Lung (tissue), 11 donors: ENCODE measurements at regions not wholly inside any gene's neighbourhood (a gene's known extent, or its start where the extent isn't known, plus 50 kb on each side); places are given as distances from the start of the nearest gene placed in this dataset.

Experiments used
- ATAC-seq: fragments of 200-7000 bp; cut with Tn5 transposase; one replicate; pipeline ENCODE4 v1.9.1; 2020; ENCODE audit warnings: moderate number of reproducible peaks; ENCODE audit not compliant: insufficient read depth, low FRiP score
- DNase-seq, 3 donors: peaks; one replicate each; pipeline ENCODE4 v3.0.0-alpha.2; 2013 to 2017
- H3K27ac ChIP-seq, 2 donors: one replicate each; pipeline ENCODE4 v1.5.1; 2013; ENCODE audit warnings: mild to moderate bottlenecking in 2 of 2, moderate library complexity in 2 of 2, control low read depth in 1 of 2, inconsistent platforms in 1 of 2, low read depth in 1 of 2, low read length in 1 of 2
- H3K27me3 ChIP-seq, 3 donors: one replicate each; pipeline ENCODE4 v1.5.1; 2013; ENCODE audit warnings: low read length in 2 of 3; ENCODE audit not compliant: control insufficient read depth in 3 of 3, insufficient read depth in 3 of 3
- H3K36me3 ChIP-seq, 4 donors: one replicate each; pipeline ENCODE4 v1.5.1; 2013; ENCODE audit warnings: low read length in 4 of 4, mild to moderate bottlenecking in 1 of 4, moderate library complexity in 1 of 4; ENCODE audit not compliant: control insufficient read depth in 4 of 4, insufficient read depth in 4 of 4
- H3K4me1 ChIP-seq, 5 donors: one replicate each; pipeline ENCODE4 v1.5.1; 2013; ENCODE audit warnings: low read length in 5 of 5, mild to moderate bottlenecking in 2 of 5, moderate library complexity in 1 of 5; ENCODE audit not compliant: control insufficient read depth in 5 of 5, insufficient read depth in 5 of 5
- H3K4me3 ChIP-seq: one replicate; pipeline ENCODE4 v1.5.1; 2013; ENCODE audit warnings: mild to moderate bottlenecking, control low read depth, moderate library complexity
- H3K9ac ChIP-seq, 2 donors: one replicate each; pipeline ENCODE4 v1.5.1; 2013; ENCODE audit warnings: low read length in 2 of 2, control low read depth in 1 of 2; ENCODE audit not compliant: insufficient read depth in 1 of 2
- H3K9me3 ChIP-seq, 4 donors: one replicate each; pipeline ENCODE4 v1.5.1; 2013; ENCODE audit warnings: low read length in 3 of 4, mild to moderate bottlenecking in 1 of 4, moderate library complexity in 1 of 4; ENCODE audit not compliant: control insufficient read depth in 4 of 4, insufficient read depth in 3 of 4
- WGBS, 2 donors: extraction: QIAGEN DNeasy Blood & Tissue Kit; methylation state at CpG; one replicate each; pipeline ENCODE4 v1.1.7; 2013; 5-methylcytosine and 5-hydroxymethylcytosine counted together
- TF ChIP-seq, protein P1 (sequence below): IDR thresholded peaks from 2 replicates; pipeline ENCODE4 v1.5.1; 2012; ENCODE audit warnings: mild to moderate bottlenecking; ENCODE audit errors: control extremely low read depth, extremely low read depth
- donor health status: control.
- donor health status: control.
- donor health status: Bipolar disorder and iron deficiency.
- donor health status: healthy.
- donor health status: DM: yes; HTN: yes; CAD: no.

DNA sequence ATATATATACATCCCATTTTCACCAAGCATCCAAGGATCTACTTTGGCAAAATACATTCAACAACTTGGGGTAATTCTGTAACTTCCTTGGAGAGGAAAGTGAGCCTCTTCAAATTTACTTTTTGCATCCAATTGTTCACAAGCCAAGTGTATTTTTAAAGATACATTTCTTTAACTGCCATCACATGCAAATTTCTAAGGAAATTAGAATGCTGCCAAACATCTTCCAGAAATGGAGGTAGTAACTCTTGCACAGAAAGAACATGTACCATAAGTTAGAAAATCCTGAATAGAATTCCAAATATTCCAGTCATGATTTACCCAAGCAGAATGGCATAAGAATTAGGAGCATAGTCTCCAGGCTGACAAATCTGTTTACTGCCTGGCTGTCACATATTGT is 220.5 kb upstream of the NWD2 start:
- Histone ChIP-seq H3K27me3 (no peaks in the 10 kb centered on the region), H3K4me3 (no peak overlapping the region), H3K27ac (no peak overlapping the region), H3K36me3 (no peaks in the 10 kb centered on the region), H3K4me1 (no peaks in the 10 kb centered on the region), H3K9me3 (no peaks in the 10 kb centered on the region), H3K9ac (no peak overlapping the region)
- TF ChIP-seq, protein P1, sequence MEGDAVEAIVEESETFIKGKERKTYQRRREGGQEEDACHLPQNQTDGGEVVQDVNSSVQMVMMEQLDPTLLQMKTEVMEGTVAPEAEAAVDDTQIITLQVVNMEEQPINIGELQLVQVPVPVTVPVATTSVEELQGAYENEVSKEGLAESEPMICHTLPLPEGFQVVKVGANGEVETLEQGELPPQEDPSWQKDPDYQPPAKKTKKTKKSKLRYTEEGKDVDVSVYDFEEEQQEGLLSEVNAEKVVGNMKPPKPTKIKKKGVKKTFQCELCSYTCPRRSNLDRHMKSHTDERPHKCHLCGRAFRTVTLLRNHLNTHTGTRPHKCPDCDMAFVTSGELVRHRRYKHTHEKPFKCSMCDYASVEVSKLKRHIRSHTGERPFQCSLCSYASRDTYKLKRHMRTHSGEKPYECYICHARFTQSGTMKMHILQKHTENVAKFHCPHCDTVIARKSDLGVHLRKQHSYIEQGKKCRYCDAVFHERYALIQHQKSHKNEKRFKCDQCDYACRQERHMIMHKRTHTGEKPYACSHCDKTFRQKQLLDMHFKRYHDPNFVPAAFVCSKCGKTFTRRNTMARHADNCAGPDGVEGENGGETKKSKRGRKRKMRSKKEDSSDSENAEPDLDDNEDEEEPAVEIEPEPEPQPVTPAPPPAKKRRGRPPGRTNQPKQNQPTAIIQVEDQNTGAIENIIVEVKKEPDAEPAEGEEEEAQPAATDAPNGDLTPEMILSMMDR = no peak
- DNase-seq (no peak), ATAC-seq (no peak)

- H3K4me1 ChIP-seq = peaks cover 0 to 20% (median 0%) of the 10 kb centered on the region in 5 donors
- no peaks in the 10 kb centered on the region for H3K9me3 ChIP-seq
- H3K36me3 ChIP-seq = no peaks in the 10 kb centered on the region
- H3K9ac ChIP-seq = no peak overlapping the region
- no peak overlapping the region for H3K27ac ChIP-seq
- TF ChIP-seq, protein P1 = no peak
- no peak for ATAC-seq
- DNase-seq = peak; percentile 46 to 93 (median 93)
- no peak overlapping the region for H3K4me3 ChIP-seq
- no peaks in the 10 kb centered on the region for H3K27me3 ChIP-seq
- 75 to 82% methylated on average over 3 of the region's 3 CpGs for WGBS, 2 donors
Observed at GRCh38 chr4:37040816-37041215, 203.7 kb upstream of the NWD2 start.

DNA sequence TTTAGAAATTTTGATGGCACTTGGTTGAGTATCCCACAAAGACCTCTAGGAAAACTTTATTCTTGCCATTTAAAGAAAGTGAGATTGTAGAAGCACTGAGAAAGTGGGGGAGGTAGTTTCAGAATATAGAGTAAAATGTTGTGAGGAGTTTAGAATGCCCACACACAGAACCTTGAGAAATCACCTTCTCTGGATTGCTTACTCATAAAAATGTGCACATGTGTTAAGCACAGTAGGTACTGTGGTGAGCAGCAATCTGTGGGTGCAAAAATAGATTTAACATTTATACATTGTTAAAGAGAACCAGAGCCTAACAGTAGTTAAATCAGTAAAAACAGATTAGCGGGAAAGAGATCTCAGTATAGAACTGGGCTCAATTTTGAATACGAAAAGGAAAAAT is 201.2 kb upstream of the NWD2 start:
- H3K9ac ChIP-seq = no peak overlapping the region
- H3K9me3 ChIP-seq = no peaks in the 10 kb centered on the region
- no peak for ATAC-seq
- TF ChIP-seq, protein P1 = no peak
- H3K4me3 ChIP-seq = no peak overlapping the region
- 93 to 94% methylated on average over 2 of the region's 2 CpGs for WGBS, 2 donors
- DNase-seq = no peak
- H3K4me1 ChIP-seq = peaks cover 0 to 20% (median 0%) of the 10 kb centered on the region in 5 donors
- no peaks in the 10 kb centered on the region for H3K27me3 ChIP-seq
- H3K36me3 ChIP-seq = no peaks in the 10 kb centered on the region
- H3K27ac ChIP-seq = no peak overlapping the region

DNA sequence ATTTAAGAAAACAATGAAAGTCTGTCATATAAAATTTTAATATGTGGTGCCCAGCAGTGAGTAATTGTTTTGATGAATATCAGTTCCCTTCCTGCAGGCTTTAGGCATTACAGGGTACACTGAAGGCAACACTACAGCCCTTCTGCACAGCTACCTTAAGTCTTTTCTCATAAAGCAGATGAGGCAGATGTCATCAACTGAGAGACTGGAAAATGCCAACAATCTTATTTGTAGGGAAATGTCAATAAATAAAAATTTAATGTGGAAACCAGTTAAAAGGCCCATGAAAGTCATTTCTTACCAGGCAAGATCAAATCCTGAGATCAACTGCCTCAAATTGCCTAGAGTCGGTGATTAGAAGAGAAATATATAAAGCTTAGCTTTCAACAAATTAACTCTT is 193.4 kb upstream of the NWD2 start:
- Histone ChIP-seq H3K9ac (no peak overlapping the region), H3K27ac (no peak overlapping the region), H3K9me3 (no peaks in the 10 kb centered on the region), H3K4me3 (no peak overlapping the region), H3K27me3 (no peaks in the 10 kb centered on the region), H3K36me3 (no peaks in the 10 kb centered on the region), H3K4me1 (peaks cover 0 to 19% (median 0%) of the 10 kb centered on the region in 5 donors)
- TF ChIP-seq, protein P1 = no peak
- DNase-seq (no peak), ATAC-seq (no peak)
- WGBS, 2 donors = 86 to 90% methylated on average over 1 of the region's 1 CpG
